ENCODE measurements at regions not wholly inside any gene's neighbourhood (a gene's known extent, or its start where the extent isn't known, plus 50 kb on each side); places are given as distances from the start of the nearest gene placed in this dataset.

GRCh38 chr6:120278689-120279396 lies 929.3 kb upstream of the MAN1A1 start:
- TF ChIP-seq MXI1 (conservative IDR thresholded peaks at IDR 0.05; ENCODE audit: poor library complexity, severe bottlenecking) (no peak), RAD21 (conservative IDR thresholded peaks at IDR 0.05) (no peak), CTCF (IDR thresholded peaks at IDR 0.05; ENCODE audit: poor library complexity, severe bottlenecking) (no peak), EZH2 (IDR thresholded peaks at IDR 0.05; ENCODE audit: borderline replicate concordance, insufficient read depth, low read length, poor library complexity, severe bottlenecking) (no peak), EP300 (conservative IDR thresholded peaks at IDR 0.05; ENCODE audit: poor library complexity, severe bottlenecking) (peak; percentile 58), POLR2AphosphoS5 (IDR thresholded peaks at IDR 0.05) (peak; percentile 16), TAF1 (IDR thresholded peaks at IDR 0.05; ENCODE audit: low read depth) (no peak)

Measured in neural cell (in vitro differentiated cells).